GM21447 (cell line): ENCODE measurements at regions not wholly inside any gene's neighbourhood (a gene's known extent, or its start where the extent isn't known, plus 50 kb on each side); places are given as distances from the start of the nearest gene placed in this dataset.
A peak's percentile ranks its signal among the peaks of the same experiment; 100 is the strongest.

ENCODE experiments used
- ATAC-seq: cut with Tn5 transposase; IDR thresholded peaks from one replicate; pipeline ENCODE4 v1.9.1; 2021; ENCODE audit not compliant: unreplicated experiment

DNA sequence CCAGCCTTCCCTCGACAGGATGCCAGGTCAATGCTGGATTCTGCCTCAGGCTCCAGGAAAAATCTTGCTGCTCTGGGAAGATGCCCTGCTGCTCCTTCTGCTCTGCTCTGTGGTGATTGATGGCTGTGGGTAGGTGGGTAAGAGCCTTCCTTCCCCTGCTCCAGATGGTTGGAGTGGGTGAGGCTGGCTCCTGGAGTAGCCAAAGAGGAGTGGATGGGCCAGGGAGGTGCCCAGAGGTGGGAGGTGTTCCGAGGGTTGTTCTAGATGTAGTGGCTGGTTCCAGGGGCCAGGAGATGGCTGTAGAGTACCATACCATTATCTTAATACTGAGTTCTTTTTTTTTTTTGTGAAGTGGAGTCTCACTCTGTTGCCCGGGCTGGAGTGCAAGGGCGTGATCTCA lies 99.6 kb upstream of the THY1 start:
- ATAC-seq = no peak

DNA sequence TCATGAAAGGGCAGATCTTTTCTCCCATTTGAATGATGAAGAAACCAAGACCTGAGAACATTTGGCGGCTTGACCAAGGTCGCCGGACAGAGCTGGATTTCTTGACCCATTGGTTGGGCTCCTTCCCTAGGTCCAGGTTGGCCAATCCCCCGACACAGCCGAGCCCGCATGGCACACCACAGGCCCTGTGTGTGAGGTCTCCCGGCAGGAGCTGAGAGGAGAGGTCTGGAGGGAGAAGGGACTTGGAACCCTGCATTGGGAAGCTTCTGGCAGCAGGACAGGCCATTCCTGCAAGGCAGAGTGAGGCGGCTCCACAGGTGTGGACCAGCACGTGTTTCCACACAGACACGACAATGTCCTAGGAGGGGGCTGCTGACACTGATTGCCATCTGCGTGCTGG lies 98.6 kb upstream of the THY1 start:
- ATAC-seq = no peak

DNA sequence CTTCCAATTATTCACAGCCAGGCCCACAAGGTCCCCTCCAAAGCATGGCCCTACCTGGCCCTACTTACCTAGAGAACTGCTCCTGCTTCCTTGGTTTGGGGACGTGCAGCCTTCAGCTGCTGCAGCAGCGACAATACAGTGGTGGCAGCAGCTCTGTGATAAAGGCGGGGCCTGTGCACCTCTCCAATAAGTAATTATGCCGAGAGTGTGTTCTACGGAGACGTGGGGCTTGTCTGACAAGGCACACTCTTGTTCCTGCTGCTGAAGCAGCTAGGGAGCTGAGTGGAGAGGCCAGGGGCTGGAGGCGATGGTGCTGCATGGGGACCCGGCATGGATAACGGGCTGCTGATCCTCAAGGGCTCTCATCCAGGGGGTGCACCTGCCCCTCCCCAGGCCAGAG lies 98.0 kb upstream of the THY1 start:
- ATAC-seq = no peak

DNA sequence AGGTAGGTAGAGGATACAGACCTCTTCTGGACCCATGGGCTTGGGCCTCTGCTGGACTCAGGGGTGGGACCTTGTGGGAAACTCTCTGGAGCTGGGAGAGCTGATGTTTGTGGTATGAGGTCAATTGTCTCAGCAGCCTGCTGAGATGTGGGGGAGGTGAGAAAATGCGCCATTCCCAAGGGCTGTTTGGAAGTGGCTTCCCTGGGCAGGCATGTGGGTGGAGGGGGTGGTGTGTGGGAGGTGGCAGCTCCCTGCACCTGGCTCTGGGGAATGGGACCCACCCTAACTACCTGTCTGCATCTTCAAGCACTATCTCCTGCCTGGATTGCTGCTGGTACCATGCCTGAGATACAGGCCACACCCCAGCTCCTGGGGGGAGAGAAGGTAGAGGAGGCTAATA lies 97.4 kb upstream of the THY1 start:
- ATAC-seq = no peak

DNA sequence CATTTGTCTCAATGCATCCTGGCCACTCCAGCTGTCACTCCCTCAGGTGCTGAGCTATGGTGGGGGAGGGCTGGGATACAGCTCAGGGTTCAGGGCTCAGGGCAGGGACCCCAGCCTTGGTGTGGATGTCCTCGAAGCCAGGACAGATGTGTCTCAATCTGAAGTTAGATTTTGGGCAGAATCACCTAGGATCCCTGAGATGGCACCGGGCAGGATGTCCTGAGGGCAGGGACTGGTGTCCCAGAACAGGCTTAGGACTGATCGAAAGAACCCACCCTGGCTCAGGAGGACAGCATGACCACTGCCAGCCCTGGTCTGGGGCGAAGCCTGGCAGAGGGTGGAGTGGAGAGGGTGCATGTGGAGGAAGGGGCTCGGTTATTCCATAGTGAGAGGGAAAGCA lies 96.8 kb upstream of the THY1 start:
- ATAC-seq = no peak

DNA sequence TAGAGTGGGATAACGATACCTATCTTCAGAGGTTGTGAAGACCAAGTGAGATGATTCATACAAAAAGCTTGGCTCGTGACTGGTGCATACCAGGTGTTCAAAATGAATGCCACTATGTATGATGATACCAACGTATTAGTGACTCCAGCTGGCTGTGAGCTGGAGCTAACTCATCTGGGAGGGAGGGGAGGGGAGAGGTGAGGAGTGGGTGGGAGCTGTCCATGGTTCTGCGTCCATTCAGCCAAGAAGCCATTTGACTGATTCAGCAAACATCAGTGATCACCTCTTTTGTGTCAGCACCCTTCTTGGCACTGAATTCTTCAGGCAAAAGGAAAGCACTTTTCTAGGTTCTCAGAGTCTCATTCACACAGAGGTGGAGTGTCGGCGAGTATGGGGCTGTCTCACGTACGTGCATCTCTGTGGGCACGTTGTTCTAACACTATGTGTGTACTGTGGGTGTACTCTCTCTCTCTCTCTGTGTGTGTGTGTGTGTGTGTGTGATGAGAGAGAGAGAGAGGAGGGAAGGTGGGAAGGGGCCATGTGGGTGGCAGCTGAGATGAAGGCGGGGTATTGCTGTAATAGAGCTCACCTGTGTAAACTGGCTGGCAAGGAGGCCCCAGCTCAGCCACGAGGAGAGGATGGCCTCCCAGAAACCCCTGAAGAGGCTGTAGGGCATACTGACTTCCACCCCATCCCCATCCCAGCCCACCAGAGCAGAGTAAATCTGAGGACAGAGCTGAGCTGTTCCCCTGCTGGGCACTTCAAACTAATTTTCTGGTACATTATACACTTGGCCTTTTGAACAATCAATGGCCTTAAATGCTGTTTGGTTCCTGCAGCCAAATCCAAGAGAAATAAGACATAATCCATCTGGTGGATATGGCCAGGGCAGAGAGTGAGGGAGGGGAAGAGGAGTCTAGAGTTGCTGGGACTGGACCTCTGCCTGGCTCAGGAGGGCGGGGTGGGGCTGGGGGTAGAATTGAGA lies 96.1 kb upstream of the THY1 start:
- no peak for ATAC-seq

DNA sequence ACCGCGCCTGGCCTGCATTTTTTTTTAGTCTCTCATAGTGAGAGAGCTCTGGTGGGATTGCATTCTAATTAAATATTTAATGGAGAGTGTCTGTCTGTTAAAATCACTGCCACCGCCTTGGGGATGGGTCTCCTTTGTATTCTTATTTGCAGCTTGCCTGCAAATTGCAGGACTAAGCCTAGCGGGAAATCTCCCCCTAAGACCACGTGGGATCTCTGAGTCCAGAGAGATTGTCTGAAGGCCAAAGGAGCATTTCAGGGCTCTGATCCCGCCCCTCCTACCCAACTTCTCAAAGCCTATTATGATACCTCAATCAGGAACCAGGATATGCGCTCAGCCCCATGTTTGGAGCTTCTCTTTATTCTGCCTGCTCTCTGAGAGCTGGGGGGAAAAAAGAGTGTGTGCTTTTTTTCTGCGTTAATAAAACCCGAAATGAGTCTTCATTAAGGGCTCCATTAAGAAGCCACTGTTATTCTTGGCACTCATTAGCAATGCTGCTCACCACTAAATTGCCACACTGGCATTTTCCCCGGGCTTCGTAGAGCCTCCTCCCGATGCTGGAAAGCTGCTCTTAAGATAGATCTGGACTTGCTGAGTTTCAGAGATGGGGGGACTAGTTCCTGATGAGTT lies 92.9 kb upstream of the THY1 start:
- no peak for ATAC-seq

DNA sequence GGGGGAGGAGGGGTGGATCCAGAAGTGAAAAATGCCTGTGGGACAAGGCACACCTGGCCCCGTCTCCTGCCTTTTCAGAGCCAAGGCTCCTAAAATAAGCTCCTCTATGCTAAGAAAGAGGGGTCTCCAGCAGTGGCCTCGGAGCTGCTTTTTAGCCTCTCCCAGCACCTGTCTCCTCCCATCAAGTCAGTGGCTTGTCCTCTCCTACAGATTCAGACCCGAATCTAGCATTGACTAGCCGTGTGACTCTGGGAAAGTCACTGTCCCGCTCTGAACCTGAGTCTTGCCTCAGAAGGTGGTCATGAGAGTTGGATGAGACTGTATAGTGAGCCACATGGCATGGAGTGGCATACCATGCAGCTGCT lies 90.8 kb upstream of the THY1 start:
- no peak for ATAC-seq

DNA sequence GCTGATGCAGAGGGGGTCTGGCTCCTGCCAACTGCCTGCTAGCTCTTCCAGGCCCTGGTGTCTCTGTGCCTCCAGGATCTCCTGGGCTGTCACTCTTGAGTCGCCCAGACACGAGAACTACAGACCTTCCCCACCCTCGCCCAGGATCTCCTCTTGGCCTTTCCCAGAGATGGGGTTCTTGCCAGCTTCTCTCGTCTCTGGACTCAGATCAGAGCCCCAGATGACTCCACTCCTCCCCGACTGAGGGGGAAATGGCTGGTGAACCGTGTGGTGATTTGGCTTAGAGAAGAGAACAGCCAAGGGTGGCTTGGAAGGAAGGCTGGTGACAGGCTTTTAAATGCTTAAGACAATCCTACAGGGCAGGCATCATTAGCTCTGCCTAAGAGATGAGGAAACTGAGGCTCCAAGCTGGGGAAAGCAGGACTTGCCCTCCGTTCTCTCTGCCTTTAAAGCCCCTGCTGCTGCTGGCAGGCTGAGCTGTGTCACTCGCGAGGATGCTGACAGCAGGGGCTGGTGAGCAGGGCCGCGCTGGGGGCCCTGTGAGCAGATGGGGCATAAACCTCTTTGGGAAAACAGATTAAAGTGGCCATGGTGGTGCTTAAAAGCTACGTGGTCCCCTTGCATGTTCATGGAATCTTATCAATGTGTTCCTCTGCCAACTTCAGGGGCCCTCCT lies 90.3 kb upstream of the THY1 start:
- ATAC-seq = no peak

DNA sequence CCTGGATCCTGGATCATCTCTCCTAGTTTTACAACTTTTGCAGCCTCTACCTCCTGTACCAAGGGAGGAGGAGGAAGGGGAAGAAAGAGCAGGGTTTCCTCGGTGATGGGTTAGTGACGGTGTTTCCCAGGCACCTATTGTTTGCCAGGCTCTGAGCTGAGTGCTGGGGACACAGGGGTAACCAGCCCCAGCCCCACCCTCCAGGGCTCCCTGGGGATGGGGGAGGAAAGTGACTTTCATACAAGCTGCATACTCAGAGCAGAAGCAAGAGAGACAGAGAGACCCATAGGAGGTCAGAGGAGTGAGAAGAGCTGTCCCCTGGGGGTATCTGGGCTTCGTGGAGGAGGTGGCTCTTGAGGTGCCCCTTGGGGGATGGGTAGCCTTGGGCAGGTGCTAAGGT lies 89.4 kb upstream of the THY1 start:
- ATAC-seq = peak; percentile 50

DNA sequence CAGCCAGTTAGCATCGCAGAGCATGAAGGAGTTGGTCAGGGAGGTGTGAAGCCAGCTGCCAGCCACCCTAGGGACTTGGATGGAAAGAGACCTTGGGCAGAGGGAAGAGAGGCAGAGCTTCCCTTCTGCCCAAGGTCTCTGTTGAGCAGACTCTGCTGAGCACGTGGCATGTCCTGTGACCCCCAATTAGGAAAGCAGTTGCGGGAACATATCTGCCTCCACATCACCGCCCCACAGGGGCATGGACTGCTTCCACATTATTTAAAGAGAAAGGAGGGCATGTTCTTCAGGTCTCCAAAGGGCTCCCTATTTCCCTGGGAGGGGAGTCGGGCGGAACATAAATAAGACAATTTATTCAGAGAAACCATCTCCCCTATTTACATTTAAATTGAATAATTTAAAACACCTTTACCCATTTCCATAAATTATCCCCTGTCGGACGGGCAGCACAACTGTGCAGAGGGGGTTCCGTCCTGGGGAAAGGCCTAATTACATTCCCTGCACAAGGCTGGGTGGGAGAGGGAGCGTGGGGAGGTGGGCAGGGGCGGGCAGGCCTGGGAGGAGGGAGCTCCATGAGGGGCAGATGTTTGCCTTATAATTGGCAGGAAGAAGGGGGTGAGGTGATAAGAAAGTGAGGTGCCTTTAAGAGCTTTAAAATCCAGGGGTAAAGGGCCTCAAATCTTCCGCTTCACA lies 88.8 kb upstream of the THY1 start:
- no peak for ATAC-seq

DNA sequence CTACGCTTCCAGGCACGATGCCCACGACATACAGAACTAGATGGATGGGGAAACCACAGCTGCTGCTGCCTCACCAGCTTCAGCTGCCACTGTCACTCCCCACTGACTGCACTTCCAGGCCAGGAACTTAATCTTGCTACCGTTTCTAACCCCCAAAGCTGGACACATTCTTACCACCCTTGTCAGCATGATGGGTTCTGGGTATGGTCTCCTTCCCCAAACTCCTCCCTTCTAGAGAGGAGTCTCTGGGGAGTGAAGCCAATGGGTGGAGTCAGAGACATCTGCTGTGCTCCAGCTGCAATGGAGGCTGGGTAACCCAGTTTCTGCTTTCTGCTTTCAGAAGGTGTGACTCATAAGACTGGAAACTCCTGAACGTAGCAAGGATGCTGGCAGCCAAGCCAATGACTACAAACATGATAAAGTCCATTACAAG lies 87.0 kb upstream of the THY1 start:
- peak; percentile 80 for ATAC-seq

DNA sequence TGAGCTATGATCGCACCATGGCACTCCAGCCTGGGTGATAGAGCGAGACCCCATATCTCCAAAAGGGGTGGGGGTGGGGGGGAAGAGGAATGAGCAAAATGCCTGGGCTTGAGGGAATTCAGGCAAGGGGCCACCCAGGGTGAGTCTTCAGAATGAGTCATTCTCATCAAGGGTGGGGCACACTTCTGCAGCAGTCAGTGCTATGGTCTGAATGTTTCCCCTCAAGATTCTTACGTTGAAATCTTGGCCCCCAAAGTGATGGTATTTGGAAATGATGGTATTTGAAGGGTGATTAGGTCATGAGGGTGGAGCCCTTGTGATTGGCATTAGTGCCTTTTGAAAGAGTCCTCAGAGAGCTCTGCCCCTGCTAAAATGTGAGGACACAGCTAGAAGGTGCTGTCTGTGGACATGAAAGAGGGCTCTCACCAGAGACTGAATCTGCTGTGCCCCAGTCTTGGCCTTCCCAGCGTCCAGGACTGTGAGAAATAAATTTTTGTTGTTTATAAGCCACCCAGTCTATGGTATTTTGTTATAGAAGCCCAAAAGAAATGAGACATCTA lies 86.4 kb upstream of the THY1 start:
- no peak for ATAC-seq

DNA sequence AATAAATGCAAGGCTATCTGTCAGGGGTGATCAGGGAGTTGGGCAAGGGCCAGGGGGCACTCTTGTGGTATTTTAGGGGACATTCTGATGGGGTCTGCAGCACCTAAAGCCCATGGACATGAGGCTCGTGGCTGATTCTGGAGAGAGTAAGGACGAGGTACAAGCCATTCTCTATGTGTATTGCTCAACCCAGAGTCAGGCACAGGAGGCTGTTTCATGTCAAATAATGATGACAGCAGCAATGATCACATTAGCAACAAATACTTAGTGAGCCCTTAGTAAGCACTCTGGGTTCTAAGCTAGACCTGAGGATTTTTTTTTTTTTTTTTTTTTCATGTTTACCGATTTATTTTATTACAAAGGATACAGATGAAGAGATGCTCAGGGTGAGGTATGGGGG lies 83.5 kb upstream of the THY1 start:
- ATAC-seq = no peak

DNA sequence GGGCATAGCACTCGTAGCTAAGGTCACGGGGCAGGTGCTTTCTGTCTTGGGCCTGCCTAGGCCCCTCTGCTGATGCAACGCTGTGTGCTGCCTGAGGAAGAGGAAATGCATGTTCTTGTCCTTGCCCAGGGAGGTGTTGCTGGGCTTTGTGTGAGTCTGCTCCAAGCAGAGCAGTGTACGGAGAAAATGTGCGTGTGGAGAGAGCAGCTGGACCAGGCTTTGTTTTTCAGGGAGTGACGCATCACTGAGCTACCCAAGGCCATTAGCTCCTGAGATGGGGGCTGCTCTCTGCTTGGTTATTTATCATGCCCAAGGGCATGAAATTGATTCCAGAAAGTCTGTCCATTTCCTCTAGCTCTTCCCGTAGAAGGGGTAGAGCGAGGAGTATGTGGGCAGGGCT lies 82.9 kb upstream of the THY1 start:
- ATAC-seq = no peak

DNA sequence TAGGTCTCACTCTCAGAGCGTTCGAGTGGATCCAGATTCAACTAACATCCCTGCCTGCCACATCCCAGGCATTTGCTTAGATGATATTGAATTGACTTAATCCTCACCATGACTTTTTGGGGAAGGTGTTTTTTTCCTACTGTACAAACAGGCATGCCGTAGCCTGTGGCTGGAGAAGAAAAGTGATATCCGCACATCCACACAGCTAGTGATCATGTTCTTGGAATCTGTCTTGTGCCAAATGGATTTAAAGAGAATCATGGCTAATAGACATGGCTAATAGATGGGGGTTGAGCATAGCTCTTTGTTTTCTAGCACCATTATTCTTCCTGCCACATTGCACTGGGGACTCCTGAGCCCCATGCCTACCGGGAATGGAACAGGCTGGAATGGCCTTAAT lies 82.1 kb upstream of the THY1 start:
- no peak for ATAC-seq

DNA sequence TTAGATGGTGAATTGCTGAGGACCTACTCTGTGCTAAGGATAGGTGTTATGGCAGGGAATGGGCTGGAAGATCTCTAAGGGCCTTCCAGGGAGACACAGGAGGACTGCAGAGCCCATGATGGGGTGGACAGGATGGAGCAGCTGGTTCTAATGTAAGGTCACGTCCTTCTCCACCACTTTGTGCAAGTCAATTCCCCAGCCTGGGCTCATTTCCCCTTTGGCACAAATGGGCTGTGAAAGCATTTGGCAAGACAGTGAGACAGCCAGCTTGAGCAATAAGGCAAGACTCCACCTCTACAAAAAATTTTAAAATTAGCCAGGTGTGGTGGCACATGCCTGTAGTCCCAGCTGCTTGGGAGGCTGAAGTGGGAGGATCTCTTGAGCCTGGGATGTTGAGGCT lies 81.4 kb upstream of the THY1 start:
- no peak for ATAC-seq

DNA sequence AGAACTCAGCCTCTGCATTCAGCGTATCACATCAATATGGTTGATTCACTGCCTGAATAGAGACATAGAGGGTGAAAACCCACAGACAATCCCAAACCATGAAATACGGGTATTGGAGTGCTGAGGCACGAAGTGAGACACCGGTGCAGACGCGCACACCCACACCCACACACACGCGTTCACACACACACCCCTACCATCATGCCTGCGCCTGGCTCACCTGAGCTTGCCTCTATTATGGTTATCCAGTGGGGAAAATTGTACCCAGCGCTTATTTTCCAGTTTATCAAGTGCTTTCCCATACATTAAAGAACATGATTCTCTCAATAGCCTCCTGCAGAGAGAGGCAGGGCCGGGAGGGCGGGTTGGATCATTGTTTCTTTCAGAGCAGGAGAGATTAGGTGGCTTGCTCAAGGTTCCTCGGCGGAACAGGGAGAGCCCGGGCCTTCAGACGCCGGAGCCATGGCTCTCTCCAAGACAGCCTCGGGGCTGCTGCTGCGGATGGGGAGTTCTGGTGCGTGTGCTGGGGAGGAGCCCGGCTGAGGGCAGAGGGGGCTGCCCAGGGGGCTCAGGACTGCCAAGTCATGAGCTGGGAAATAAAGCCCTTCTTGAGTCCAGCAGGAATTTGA lies 78.9 kb upstream of the THY1 start:
- ATAC-seq = no peak

DNA sequence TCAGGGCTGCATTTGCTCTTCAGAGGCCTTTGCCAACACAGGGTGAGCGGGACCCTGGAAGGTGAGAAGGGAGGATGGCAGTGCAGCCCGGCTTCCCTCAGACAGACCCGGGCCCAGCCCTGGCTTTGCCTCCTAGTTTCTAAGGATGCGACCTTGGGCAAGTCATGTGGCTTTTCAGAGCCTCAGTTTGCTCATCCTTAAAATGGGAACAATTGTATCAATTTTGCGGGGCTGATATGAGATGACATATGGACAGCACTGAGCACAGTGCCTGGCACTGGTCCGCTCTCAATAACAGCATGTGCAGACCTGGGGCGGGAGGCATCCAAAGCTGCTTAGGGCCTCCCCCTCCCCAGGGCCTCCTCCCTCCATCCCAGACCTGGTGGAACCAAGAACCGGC lies 74.7 kb upstream of the THY1 start:
- no peak for ATAC-seq

DNA sequence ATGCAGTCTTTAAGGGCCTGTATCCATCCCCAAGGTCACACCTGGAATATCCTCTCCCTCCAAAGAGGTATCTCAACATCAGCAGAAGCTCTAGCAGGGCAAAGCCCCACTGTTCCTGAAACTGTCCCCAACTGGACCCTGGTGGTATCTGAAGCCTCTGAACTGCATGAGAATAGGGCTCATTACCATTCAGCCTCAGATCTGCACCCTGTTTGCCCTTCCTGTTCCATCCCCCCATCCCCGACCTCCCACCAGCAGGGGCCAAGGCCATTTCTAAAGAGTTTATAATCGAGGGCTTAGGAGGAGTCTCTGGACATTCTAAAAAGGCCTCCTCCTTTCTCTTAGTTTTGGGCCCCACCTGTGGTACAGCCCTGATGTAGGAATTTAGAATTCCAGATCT lies 74.0 kb upstream of the THY1 start:
- ATAC-seq = no peak

DNA sequence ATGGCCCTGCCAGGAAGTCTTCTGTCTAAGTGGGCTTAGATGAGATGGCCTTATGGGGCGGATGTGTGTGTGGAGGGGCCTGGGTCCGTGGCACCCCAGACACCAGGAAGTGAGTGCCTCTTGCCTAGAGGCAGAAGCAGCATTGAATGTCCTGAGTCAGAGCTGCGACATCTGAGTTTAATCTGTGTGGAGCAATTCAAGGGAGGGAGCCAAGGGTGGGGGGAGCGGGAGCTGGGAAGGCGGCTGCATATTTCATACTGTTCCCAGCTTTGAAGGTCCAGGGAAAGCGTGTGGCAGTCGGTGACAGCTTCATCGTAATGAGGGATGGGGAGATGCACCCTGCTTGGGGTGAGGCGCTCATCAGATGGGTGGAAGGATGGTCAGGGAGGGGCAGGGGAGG lies 73.5 kb upstream of the THY1 start:
- no peak for ATAC-seq
